GM12878 (cell line): ENCODE measurements at regions not wholly inside any gene's neighbourhood (a gene's known extent, or its start where the extent isn't known, plus 50 kb on each side); places are given as distances from the start of the nearest gene placed in this dataset.

ENCODE experiments used
- BACH1 ChIP-seq: fragments of 450-650 bp; IDR thresholded peaks from 2 replicates; pipeline ENCODE4 v1.6.1; 2017; ENCODE audit warnings: mild to moderate bottlenecking, borderline replicate concordance
- BCL11A ChIP-seq: IDR thresholded peaks from 2 replicates; pipeline ENCODE4 v1.6.1; 2011; ENCODE audit warnings: low read depth, low read length
- CTCF ChIP-seq, 3 experiments: IDR thresholded peaks in 2 of 3; conservative IDR thresholded peaks in 1 of 3; 2 replicates each; pipeline ENCODE4 v1.5.1; 2011; ENCODE audit warnings: low read depth in 3 of 3, low read length in 3 of 3, mild to moderate bottlenecking in 3 of 3, control low read depth in 2 of 3, moderate library complexity in 2 of 3, inconsistent platforms in 1 of 3, mixed read lengths in 1 of 3; ENCODE audit not compliant: control insufficient read depth in 2 of 3, insufficient read depth in 1 of 3; ENCODE audit errors: extremely low read depth in 1 of 3
- ESRRA ChIP-seq: IDR thresholded peaks from 2 replicates; pipeline ENCODE4 v1.6.1; 2012; ENCODE audit warnings: mild to moderate bottlenecking, low read length, improper control_type of control experiment
- HDAC6 ChIP-seq: fragments of 200-600 bp; sonication (generic); IDR thresholded peaks from one replicate; pipeline ENCODE4 v1.8.0; 2017; ENCODE audit warnings: antibody characterized with exemption; ENCODE audit not compliant: unreplicated experiment
- JUND ChIP-seq: IDR thresholded peaks from 2 replicates; pipeline ENCODE4 v1.6.1; 2012; ENCODE audit warnings: low read depth, mild to moderate bottlenecking, low read length, improper control_type of control experiment, moderate library complexity
- MXI1 ChIP-seq: fragments of 150-350 bp; IDR thresholded peaks from 2 replicates; pipeline ENCODE4 v1.6.1; 2011; ENCODE audit warnings: low read depth, mild to moderate bottlenecking, inconsistent platforms, low read length, improper control_type of control experiment
- NR2C2 ChIP-seq: IDR thresholded peaks from 2 replicates; pipeline ENCODE4 v1.6.1; 2011; ENCODE audit warnings: borderline replicate concordance, low read depth; ENCODE audit not compliant: control insufficient read depth, insufficient read length
- POLR2AphosphoS5 ChIP-seq: IDR thresholded peaks from 2 replicates; pipeline ENCODE4 v1.6.1; 2011; ENCODE audit warnings: mild to moderate bottlenecking, low read length, inconsistent platforms
- RAD21 ChIP-seq: IDR thresholded peaks from 2 replicates; pipeline ENCODE4 v1.6.1; 2011; ENCODE audit warnings: mild to moderate bottlenecking, low read depth, low read length, moderate library complexity; ENCODE audit not compliant: insufficient read depth
- RBBP5 ChIP-seq: fragments of 200-600 bp; sonication (generic); conservative IDR thresholded peaks from 2 replicates; pipeline ENCODE4 v1.6.1; 2016

DNA sequence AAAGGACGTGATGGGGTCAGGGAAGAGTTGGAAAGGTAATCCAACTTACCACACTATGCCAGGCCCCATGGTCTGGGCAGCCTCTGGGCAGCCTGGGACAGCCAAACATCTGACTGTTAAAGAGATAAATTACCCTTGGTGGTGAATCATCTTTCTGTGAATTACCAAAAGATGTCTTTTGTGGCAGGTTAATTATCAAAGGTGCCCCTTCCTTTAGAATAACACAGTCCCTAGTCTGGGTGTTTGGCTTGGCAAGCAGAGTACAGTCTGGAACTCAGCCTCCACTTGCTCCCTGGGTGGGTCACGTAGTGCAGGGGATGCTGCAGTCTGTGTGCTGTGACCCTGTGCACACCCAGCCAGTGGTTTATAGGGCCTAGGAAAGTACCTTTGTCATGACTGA is 113.1 kb downstream of the ZNF621 start:
- TF ChIP-seq NR2C2 = no peak
- no peak for TF ChIP-seq CTCF (IDR thresholded peaks at IDR 0.05 in 2 of 3, conservative IDR thresholded peaks at IDR 0.05 in 1 of 3; ENCODE audit: control insufficient read depth in 2 of 3, extremely low read depth in 1 of 3, insufficient read depth in 1 of 3, low read depth in 3 of 3, low read length in 3 of 3)
- TF ChIP-seq RBBP5 = no peak
- TF ChIP-seq MXI1 = no peak
- no peak for TF ChIP-seq JUND
- TF ChIP-seq RAD21 = no peak
- TF ChIP-seq BACH1 = no peak
- no peak for TF ChIP-seq HDAC6
- TF ChIP-seq BCL11A = no peak
- no peak for TF ChIP-seq POLR2AphosphoS5
- no peak for TF ChIP-seq ESRRA
